ENCODE measurements at regions not wholly inside any gene's neighbourhood (a gene's known extent, or its start where the extent isn't known, plus 50 kb on each side); places are given as distances from the start of the nearest gene placed in this dataset.

DNA sequence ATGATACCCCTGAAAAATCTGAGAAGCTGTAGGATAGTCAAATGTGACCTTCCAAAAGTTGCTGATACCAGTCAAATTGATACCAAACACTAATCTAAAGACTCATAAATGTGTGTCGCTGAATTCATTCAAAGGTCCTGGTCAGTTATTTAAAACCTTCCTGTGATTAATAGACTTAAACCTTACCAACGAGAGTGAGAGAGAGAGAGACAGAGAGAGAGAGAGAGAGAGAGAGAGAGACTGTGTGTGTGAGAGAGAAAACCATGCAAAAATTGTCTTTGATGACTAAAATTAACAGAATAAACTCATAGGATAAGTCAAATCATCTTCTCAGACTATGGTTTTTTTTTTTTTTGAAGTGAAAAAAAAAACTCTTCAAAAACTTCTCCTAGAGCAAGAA is 370.9 kb upstream of the HS3ST5 start:
- Histone ChIP-seq H3K27me3 (no peaks in the 10 kb centered on the region), H3K36me3 (no peaks in the 10 kb centered on the region), H3K4me1 (no peaks in the 10 kb centered on the region), H3K4me3 (no peak overlapping the region), H3K27ac (no peak overlapping the region), H3K9me3 (no peaks in the 10 kb centered on the region)
- no peak for DNase-seq
- TF ChIP-seq, protein P1, sequence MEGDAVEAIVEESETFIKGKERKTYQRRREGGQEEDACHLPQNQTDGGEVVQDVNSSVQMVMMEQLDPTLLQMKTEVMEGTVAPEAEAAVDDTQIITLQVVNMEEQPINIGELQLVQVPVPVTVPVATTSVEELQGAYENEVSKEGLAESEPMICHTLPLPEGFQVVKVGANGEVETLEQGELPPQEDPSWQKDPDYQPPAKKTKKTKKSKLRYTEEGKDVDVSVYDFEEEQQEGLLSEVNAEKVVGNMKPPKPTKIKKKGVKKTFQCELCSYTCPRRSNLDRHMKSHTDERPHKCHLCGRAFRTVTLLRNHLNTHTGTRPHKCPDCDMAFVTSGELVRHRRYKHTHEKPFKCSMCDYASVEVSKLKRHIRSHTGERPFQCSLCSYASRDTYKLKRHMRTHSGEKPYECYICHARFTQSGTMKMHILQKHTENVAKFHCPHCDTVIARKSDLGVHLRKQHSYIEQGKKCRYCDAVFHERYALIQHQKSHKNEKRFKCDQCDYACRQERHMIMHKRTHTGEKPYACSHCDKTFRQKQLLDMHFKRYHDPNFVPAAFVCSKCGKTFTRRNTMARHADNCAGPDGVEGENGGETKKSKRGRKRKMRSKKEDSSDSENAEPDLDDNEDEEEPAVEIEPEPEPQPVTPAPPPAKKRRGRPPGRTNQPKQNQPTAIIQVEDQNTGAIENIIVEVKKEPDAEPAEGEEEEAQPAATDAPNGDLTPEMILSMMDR (IDR thresholded peaks at IDR 0.05) = no peak
- TF ChIP-seq EP300 (IDR thresholded peaks at IDR 0.05) = no peak
- TF ChIP-seq POLR2AphosphoS5 (IDR thresholded peaks at IDR 0.05) = no peak
- TF ChIP-seq POLR2A (IDR thresholded peaks at IDR 0.05) = no peak
- WGBS, 2 donors = 58 to 68% methylated on average over 2 of the region's 2 CpGs
- intact Hi-C loops (cut with DNase I) = no loop called here

DNA sequence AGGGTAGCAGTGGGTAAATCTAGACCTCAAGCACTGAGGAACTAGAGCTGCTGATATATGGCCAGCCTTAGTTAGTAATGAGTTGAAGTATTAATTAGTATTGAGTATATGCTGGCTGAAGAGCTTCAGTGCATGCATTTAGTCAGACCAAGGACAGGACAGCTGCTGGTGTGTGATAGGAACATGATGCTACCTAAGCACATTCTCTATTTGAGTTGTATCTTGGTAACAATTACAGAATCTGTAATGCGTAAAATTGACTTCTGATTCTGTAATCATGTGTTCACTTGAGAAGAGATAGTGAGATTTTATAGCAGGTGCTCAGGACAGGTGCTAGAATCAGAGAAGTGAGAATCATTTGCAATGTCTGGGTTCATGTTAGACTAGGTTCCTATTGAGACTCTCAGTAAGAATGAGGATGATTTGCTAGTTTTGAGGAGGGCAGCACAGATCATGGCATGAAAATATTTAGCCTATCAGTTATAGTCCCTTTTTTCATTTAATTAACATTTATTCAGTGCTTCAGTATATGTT is 369.4 kb upstream of the HS3ST5 start:
- Histone ChIP-seq H3K27me3 (no peaks in the 10 kb centered on the region), H3K36me3 (no peaks in the 10 kb centered on the region), H3K4me1 (no peaks in the 10 kb centered on the region), H3K4me3 (no peak overlapping the region), H3K27ac (no peak overlapping the region), H3K9me3 (no peaks in the 10 kb centered on the region)
- 83 to 91% methylated on average over 1 of the region's 1 CpG for WGBS, 2 donors
- TF ChIP-seq, protein P1 (IDR thresholded peaks at IDR 0.05) = no peak
- TF ChIP-seq POLR2AphosphoS5 (IDR thresholded peaks at IDR 0.05) (no peak), EP300 (IDR thresholded peaks at IDR 0.05) (no peak), POLR2A (IDR thresholded peaks at IDR 0.05) (no peak)
- intact Hi-C loops (cut with DNase I) = no loop called here
- no peak for DNase-seq

DNA sequence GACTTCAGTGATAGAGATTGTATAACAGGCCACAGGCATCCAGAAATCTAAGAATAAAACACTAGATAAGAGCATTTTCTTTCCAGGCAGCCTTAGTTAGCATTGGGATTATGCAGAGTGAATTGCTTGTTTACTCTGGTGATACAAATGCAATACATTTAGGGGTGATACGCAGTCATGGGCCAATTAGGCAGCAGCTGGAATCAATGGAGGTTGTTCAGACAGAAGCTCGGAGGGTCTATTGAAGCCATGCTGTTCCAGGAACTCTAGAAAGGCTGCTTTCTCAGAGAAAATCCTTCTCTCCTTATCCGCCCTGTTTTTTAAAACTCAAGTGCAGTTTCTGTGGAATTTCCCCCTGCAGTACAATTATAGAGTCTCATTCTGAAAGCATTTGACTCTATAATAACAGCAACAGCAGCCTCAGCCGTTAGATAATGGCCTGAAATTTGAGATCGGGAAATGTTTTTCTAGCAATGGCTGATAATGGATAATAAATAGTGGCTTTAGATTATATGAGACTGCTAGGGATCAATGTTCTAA is 364.3 kb upstream of the HS3ST5 start:
- Histone ChIP-seq H3K4me3 (no peak overlapping the region), H3K4me1 (no peaks in the 10 kb centered on the region), H3K36me3 (no peaks in the 10 kb centered on the region), H3K27ac (no peak overlapping the region), H3K9me3 (no peaks in the 10 kb centered on the region), H3K27me3 (no peaks in the 10 kb centered on the region)
- DNase-seq = no peak
- TF ChIP-seq EP300 (IDR thresholded peaks at IDR 0.05) (no peak), POLR2AphosphoS5 (IDR thresholded peaks at IDR 0.05) (no peak), POLR2A (IDR thresholded peaks at IDR 0.05) (no peak)
- TF ChIP-seq, protein P1 (IDR thresholded peaks at IDR 0.05) = no peak
- 45 to 51% methylated on average over 5 of the region's 5 CpGs for WGBS, 2 donors
- intact Hi-C loops (cut with DNase I) = no loop called here

DNA sequence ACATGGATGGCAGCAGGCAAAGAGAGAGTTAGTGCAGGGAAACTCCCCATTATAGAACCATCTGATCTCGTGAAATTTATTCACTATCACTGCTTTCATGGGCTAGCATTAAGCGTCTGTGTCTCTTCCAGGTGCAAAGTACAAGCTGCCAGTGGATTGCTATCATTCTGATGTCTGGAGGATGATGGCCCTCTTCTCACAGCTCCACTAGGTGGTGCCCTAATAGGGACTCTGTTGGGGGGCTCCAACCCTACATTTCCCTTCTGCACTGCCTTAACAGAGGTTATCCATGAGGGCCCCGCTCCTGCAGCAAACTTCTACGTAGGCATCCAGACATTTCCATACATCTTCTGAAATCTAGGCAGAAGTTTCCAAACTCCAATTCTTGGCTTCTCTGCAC is 347.8 kb upstream of the HS3ST5 start:
- H3K27ac ChIP-seq = no peak overlapping the region
- TF ChIP-seq EP300 (IDR thresholded peaks at IDR 0.05) (no peak), POLR2A (IDR thresholded peaks at IDR 0.05) (no peak), POLR2AphosphoS5 (IDR thresholded peaks at IDR 0.05) (no peak)
- TF ChIP-seq, protein P1 (IDR thresholded peaks at IDR 0.05) = no peak
- H3K9me3 ChIP-seq = no peaks in the 10 kb centered on the region
- intact Hi-C loops (cut with DNase I) = no loop called here
- no peaks in the 10 kb centered on the region for H3K36me3 ChIP-seq
- DNase-seq = no peak
- H3K27me3 ChIP-seq = no peaks in the 10 kb centered on the region
- no peaks in the 10 kb centered on the region for H3K4me1 ChIP-seq
- WGBS, 2 donors = 80 to 89% methylated on average over 4 of the region's 4 CpGs
- H3K4me3 ChIP-seq = no peak overlapping the region

DNA sequence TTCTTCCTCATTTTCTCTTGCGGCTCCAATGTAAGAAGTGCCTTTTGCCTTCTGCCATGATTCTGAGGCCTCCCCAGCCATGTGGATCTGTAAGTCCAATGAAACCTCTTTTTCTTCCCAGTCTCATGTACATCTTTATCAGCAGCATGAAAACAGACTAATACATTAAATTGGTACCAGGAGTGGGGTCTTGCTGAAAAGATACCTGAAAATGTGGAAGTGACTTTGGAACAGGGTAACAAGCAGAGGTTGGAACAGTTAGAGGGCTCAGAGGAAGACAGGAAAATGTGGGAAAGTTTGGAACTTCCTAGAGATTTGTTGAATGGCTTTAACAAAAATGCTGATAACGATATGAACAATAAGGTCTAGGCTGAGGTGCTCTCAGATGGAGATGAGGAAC is 316.7 kb upstream of the HS3ST5 start:
- no peaks in the 10 kb centered on the region for H3K4me1 ChIP-seq
- H3K27me3 ChIP-seq = no peaks in the 10 kb centered on the region
- H3K9me3 ChIP-seq = peaks cover 0 to 2% (median 0%) of the 10 kb centered on the region in 4 donors
- intact Hi-C loops (cut with DNase I) = no loop called here
- H3K27ac ChIP-seq = no peak overlapping the region
- H3K4me3 ChIP-seq = no peak overlapping the region
- 86 to 91% methylated on average over 2 of the region's 2 CpGs for WGBS, 2 donors
- no peak for DNase-seq
- TF ChIP-seq EP300 (IDR thresholded peaks at IDR 0.05) (no peak), POLR2A (IDR thresholded peaks at IDR 0.05) (no peak), POLR2AphosphoS5 (IDR thresholded peaks at IDR 0.05) (no peak)
- TF ChIP-seq, protein P1 (IDR thresholded peaks at IDR 0.05) = no peak
- H3K36me3 ChIP-seq = no peaks in the 10 kb centered on the region
